SJSA1 (cell line): ENCODE measurements at regions not wholly inside any gene's neighbourhood (a gene's known extent, or its start where the extent isn't known, plus 50 kb on each side); places are given as distances from the start of the nearest gene placed in this dataset.

Experiments
- DNase-seq, 2 experiments: peaks; one replicate each; pipeline ENCODE4 v3.0.0-alpha.2; 2015 to 2020; ENCODE audit warnings: low spot score in 2 of 2, low read depth in 1 of 2
- H3K27ac ChIP-seq: fragments of 250-450 bp; sonication (Bioruptor Pico); 2 replicates; pipeline ENCODE4 v1.5.1; 2020; ENCODE audit warnings: mild to moderate bottlenecking, moderate library complexity
- H3K27me3 ChIP-seq: fragments of 250-450 bp; sonication (Bioruptor Pico); replicated peaks from 2 replicates; pipeline ENCODE4 v1.5.1; 2020; ENCODE audit warnings: mild to moderate bottlenecking, moderate library complexity
- H3K36me3 ChIP-seq: fragments of 250-450 bp; sonication (Bioruptor Pico); 2 replicates; pipeline ENCODE4 v1.5.1; 2020; ENCODE audit warnings: mild to moderate bottlenecking
- H3K4me1 ChIP-seq: fragments of 250-450 bp; sonication (Bioruptor Pico); replicated peaks from 2 replicates; pipeline ENCODE4 v1.6.1; 2021; ENCODE audit warnings: mild to moderate bottlenecking
- H3K4me3 ChIP-seq: fragments of 250-450 bp; sonication (Bioruptor Pico); 2 replicates; pipeline ENCODE4 v1.5.1; 2020; ENCODE audit warnings: mild to moderate bottlenecking
- H3K9me3 ChIP-seq: fragments of 250-450 bp; sonication (Bioruptor Pico); replicated peaks from 2 replicates; pipeline ENCODE4 v1.5.1; 2020; ENCODE audit warnings: mild to moderate bottlenecking

- Histone ChIP-seq H3K27ac (no peak overlapping the region), H3K36me3 (no peaks in the 10 kb centered on the region), H3K27me3 (peaks cover 6% of the 10 kb centered on the region), H3K9me3 (no peaks in the 10 kb centered on the region), H3K4me3 (no peak overlapping the region), H3K4me1 (no peaks in the 10 kb centered on the region)
- DNase-seq = no peak
Observed at GRCh38 chr7:131964203-131964602, 407.8 kb upstream of the PODXL start.

- Histone ChIP-seq H3K4me1 (no peaks in the 10 kb centered on the region), H3K27me3 (peaks cover 8% of the 10 kb centered on the region), H3K27ac (no peak overlapping the region), H3K36me3 (no peaks in the 10 kb centered on the region), H3K4me3 (no peak overlapping the region), H3K9me3 (no peaks in the 10 kb centered on the region)
- DNase-seq = no peak
Observed at GRCh38 chr7:131961054-131961680, 404.7 kb upstream of the PODXL start.

- DNase-seq = no peak
- Histone ChIP-seq H3K36me3 (no peaks in the 10 kb centered on the region), H3K4me3 (no peak overlapping the region), H3K27me3 (peaks cover 8% of the 10 kb centered on the region; the same call in 1 of the 2 replicates), H3K4me1 (no peaks in the 10 kb centered on the region), H3K9me3 (no peaks in the 10 kb centered on the region), H3K27ac (no peak overlapping the region)
Observed at GRCh38 chr7:131959106-131959812, 402.8 kb upstream of the PODXL start.

- no peak for DNase-seq
- Histone ChIP-seq H3K4me3 (no peak overlapping the region), H3K9me3 (no peaks in the 10 kb centered on the region), H3K4me1 (no peaks in the 10 kb centered on the region), H3K36me3 (no peaks in the 10 kb centered on the region), H3K27ac (no peak overlapping the region), H3K27me3 (0 out of 2 replicates have a peak, but pooled peaks cover 8% of the 10 kb centered on the region)
Observed at GRCh38 chr7:131957338-131958020, 401.1 kb upstream of the PODXL start.

GRCh38 chr7:131956864-131957263, 400.4 kb upstream of the PODXL start:
- no peak for DNase-seq
- H3K4me3 ChIP-seq = no peak overlapping the region
- H3K36me3 ChIP-seq = no peaks in the 10 kb centered on the region

GRCh38 chr7:131955679-131956078, 399.3 kb upstream of the PODXL start:
- no peak overlapping the region for H3K27ac ChIP-seq
- no peak overlapping the region for H3K4me3 ChIP-seq
- no peaks in the 10 kb centered on the region for H3K36me3 ChIP-seq

More at GRCh38 chr7:131956864-131957263, 400.4 kb upstream of the PODXL start:
- H3K27ac ChIP-seq = no peak overlapping the region
- H3K9me3 ChIP-seq = no peaks in the 10 kb centered on the region
- H3K4me1 ChIP-seq = no peaks in the 10 kb centered on the region
- H3K27me3 ChIP-seq = 0 out of 2 replicates have a peak, but pooled peaks cover 8% of the 10 kb centered on the region

GRCh38 chr7:131953184-131953583, 396.8 kb upstream of the PODXL start:
- Histone ChIP-seq H3K27ac (no peak overlapping the region), H3K4me1 (no peaks in the 10 kb centered on the region), H3K9me3 (no peaks in the 10 kb centered on the region), H3K36me3 (no peaks in the 10 kb centered on the region), H3K4me3 (no peak overlapping the region), H3K27me3 (0 out of 2 replicates have a peak, but pooled peaks cover 4% of the 10 kb centered on the region)
- no peak for DNase-seq

More at GRCh38 chr7:131955679-131956078, 399.3 kb upstream of the PODXL start:
- H3K9me3 ChIP-seq = no peaks in the 10 kb centered on the region
- H3K27me3 ChIP-seq = 0 out of 2 replicates have a peak, but pooled peaks cover 8% of the 10 kb centered on the region
- no peak for DNase-seq
- H3K4me1 ChIP-seq = no peaks in the 10 kb centered on the region

GRCh38 chr7:131952365-131952764, 395.9 kb upstream of the PODXL start:
- Histone ChIP-seq H3K4me1 (no peaks in the 10 kb centered on the region), H3K27me3 (no peaks in the 10 kb centered on the region), H3K9me3 (no peaks in the 10 kb centered on the region), H3K36me3 (no peaks in the 10 kb centered on the region), H3K27ac (no peak overlapping the region), H3K4me3 (no peak overlapping the region)
- DNase-seq = no peak

GRCh38 chr7:131950758-131951157, 394.3 kb upstream of the PODXL start:
- no peak overlapping the region for H3K27ac ChIP-seq
- no peaks in the 10 kb centered on the region for H3K9me3 ChIP-seq
- DNase-seq = no peak
- H3K4me1 ChIP-seq = peaks cover 2% of the 10 kb centered on the region; the same call in 1 of the 2 replicates
- H3K27me3 ChIP-seq = no peaks in the 10 kb centered on the region
- H3K4me3 ChIP-seq = no peak overlapping the region
- no peaks in the 10 kb centered on the region for H3K36me3 ChIP-seq

- Histone ChIP-seq H3K27ac (no peak overlapping the region), H3K27me3 (no peaks in the 10 kb centered on the region)
Observed at GRCh38 chr7:131949659-131950058, 393.2 kb upstream of the PODXL start.

GRCh38 chr7:131948434-131949053, 392.1 kb upstream of the PODXL start:
- Histone ChIP-seq H3K4me3 (no peak overlapping the region), H3K27ac (no peak overlapping the region), H3K36me3 (no peaks in the 10 kb centered on the region), H3K4me1 (peaks cover 10% of the 10 kb centered on the region), H3K27me3 (no peaks in the 10 kb centered on the region), H3K9me3 (no peaks in the 10 kb centered on the region)
- DNase-seq = no peak

More at GRCh38 chr7:131949659-131950058, 393.2 kb upstream of the PODXL start:
- Histone ChIP-seq H3K9me3 (no peaks in the 10 kb centered on the region), H3K4me3 (no peak overlapping the region), H3K36me3 (no peaks in the 10 kb centered on the region), H3K4me1 (peaks cover 10% of the 10 kb centered on the region)
- no peak for DNase-seq

GRCh38 chr7:131947661-131948060, 391.2 kb upstream of the PODXL start:
- H3K9me3 ChIP-seq = no peaks in the 10 kb centered on the region

GRCh38 chr7:131945957-131946544, 389.6 kb upstream of the PODXL start:
- H3K27ac ChIP-seq = no peak overlapping the region
- no peaks in the 10 kb centered on the region for H3K9me3 ChIP-seq
- no peak for DNase-seq
- no peaks in the 10 kb centered on the region for H3K27me3 ChIP-seq
- H3K4me1 ChIP-seq = peaks cover 10% of the 10 kb centered on the region
- no peak overlapping the region for H3K4me3 ChIP-seq
- H3K36me3 ChIP-seq = no peaks in the 10 kb centered on the region

More at GRCh38 chr7:131947661-131948060, 391.2 kb upstream of the PODXL start:
- Histone ChIP-seq H3K27ac (no peak overlapping the region), H3K27me3 (no peaks in the 10 kb centered on the region), H3K36me3 (no peaks in the 10 kb centered on the region), H3K4me3 (no peak overlapping the region), H3K4me1 (peaks cover 10% of the 10 kb centered on the region)
- DNase-seq = no peak
